22Rv1 (cell line): ENCODE measurements at regions not wholly inside any gene's neighbourhood (a gene's known extent, or its start where the extent isn't known, plus 50 kb on each side); places are given as distances from the start of the nearest gene placed in this dataset.

Experiments
- ZFX ChIP-seq: fragments of 450-650 bp; IDR thresholded peaks from 2 replicates; pipeline ENCODE4 v1.6.1; 2017; ENCODE audit warnings: antibody characterized with exemption, borderline replicate concordance
- TF ChIP-seq, protein P1 (sequence below): fragments of 450-650 bp; IDR thresholded peaks from 2 replicates; pipeline ENCODE4 v1.5.1; 2017; ENCODE audit warnings: mild to moderate bottlenecking

DNA sequence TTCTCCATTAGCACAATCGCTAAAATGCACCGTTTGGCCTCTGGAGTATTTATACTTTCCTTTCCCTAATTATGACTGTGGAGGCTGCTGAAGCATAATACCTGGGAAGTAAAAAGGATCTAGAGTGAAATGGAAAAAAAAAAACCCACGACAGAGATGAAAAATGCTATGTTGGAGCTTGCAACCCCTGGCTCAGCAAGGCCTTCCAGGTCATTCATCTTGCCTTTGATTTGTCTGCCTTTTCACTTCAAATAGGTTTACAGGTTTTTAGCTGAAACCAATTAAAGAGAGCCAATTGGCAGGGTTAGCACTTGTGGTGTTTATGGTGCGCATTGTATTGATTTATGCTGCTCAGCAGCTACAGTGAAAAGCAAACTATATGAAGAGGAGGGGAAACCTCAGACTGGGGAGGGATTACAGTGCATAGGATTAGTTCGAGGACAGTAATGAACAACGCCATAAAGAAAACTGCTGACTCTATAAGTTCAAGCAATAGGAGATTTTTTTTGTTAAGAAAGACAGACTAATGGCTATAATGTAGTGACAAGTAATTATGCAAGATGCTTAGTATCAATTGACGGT, 347.9 kb downstream of the MEIS1 start:
- no peak for TF ChIP-seq ZFX
- TF ChIP-seq, protein P1, sequence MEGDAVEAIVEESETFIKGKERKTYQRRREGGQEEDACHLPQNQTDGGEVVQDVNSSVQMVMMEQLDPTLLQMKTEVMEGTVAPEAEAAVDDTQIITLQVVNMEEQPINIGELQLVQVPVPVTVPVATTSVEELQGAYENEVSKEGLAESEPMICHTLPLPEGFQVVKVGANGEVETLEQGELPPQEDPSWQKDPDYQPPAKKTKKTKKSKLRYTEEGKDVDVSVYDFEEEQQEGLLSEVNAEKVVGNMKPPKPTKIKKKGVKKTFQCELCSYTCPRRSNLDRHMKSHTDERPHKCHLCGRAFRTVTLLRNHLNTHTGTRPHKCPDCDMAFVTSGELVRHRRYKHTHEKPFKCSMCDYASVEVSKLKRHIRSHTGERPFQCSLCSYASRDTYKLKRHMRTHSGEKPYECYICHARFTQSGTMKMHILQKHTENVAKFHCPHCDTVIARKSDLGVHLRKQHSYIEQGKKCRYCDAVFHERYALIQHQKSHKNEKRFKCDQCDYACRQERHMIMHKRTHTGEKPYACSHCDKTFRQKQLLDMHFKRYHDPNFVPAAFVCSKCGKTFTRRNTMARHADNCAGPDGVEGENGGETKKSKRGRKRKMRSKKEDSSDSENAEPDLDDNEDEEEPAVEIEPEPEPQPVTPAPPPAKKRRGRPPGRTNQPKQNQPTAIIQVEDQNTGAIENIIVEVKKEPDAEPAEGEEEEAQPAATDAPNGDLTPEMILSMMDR: no peak
